NT2/D1 (cell line): ENCODE measurements at regions not wholly inside any gene's neighbourhood (a gene's known extent, or its start where the extent isn't known, plus 50 kb on each side); places are given as distances from the start of the nearest gene placed in this dataset.

Experiments
- DNase-seq: peaks from one replicate; pipeline ENCODE4 v3.0.0-alpha.2; 2011; ENCODE audit warnings: low read depth, low spot score
- H3K27me3 ChIP-seq: 2 replicates; pipeline ENCODE4 v1.6.0; 2011; ENCODE audit warnings: mild to moderate bottlenecking; ENCODE audit not compliant: insufficient read length, insufficient read depth
- H3K36me3 ChIP-seq: 2 replicates; pipeline ENCODE4 v1.6.1; 2011; ENCODE audit warnings: mild to moderate bottlenecking, low read length, mixed read lengths; ENCODE audit not compliant: insufficient read depth, insufficient read length
- H3K4me1 ChIP-seq: 2 replicates; pipeline ENCODE4 v1.5.1; 2011; ENCODE audit not compliant: insufficient read depth, insufficient read length
- H3K4me3 ChIP-seq: 2 replicates; pipeline ENCODE4 v1.5.1; 2011; ENCODE audit warnings: low read depth; ENCODE audit not compliant: insufficient read length
- H3K9ac ChIP-seq: 2 replicates; pipeline ENCODE4 v1.6.0; 2011; ENCODE audit warnings: low read depth; ENCODE audit not compliant: insufficient read length
- H3K9me3 ChIP-seq: 2 replicates; pipeline ENCODE4 v1.5.1; 2011; ENCODE audit warnings: mild to moderate bottlenecking, low read length; ENCODE audit not compliant: insufficient read depth
- SUZ12 ChIP-seq: IDR thresholded peaks from 2 replicates; pipeline ENCODE4 v1.6.1; 2011; ENCODE audit not compliant: insufficient read length, insufficient read depth; ENCODE audit errors: extremely low read depth
- YY1 ChIP-seq: IDR thresholded peaks from 2 replicates; pipeline ENCODE4 v1.6.1; 2011; ENCODE audit not compliant: insufficient read length, insufficient read depth
- ZNF274 ChIP-seq: IDR thresholded peaks from 2 replicates; pipeline ENCODE4 v1.6.1; 2011; ENCODE audit warnings: mild to moderate bottlenecking, low read depth, low read length

- no peak for DNase-seq
- no peaks in the 10 kb centered on the region for H3K27me3 ChIP-seq
- no peak for TF ChIP-seq SUZ12
- TF ChIP-seq ZNF274, result no peak
- no peak for TF ChIP-seq YY1
- H3K9me3 ChIP-seq, result no peaks in the 10 kb centered on the region
- H3K9ac ChIP-seq, result no peak overlapping the region
- H3K4me3 ChIP-seq, result no peak overlapping the region
- H3K4me1 ChIP-seq, result no peaks in the 10 kb centered on the region
- no peaks in the 10 kb centered on the region for H3K36me3 ChIP-seq
These were observed 395.1 kb downstream of the FBXO15 start for GRCh38 chr18:73752546-73752945.

DNA sequence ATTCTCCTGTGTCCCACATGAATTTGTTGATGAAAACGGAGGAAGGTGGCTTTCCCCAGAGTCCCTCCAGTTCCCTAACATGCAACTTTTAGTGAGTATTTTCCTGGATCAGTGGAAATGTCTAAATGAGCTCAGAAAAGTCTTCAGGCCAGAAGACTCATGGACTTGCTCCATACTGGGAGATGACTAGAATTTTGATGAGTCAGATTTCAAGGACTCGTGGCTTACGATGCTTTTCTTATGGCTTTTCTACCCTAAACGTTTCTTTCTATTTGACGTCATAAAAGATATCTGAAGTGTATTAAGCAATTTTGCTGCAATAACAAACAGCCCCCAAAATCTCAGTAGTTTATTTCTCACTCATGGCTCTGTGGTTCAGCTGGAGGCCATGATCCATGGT is 397.6 kb downstream of the FBXO15 start:
- DNase-seq, result no peak
- H3K9ac ChIP-seq, result no peak overlapping the region
- H3K4me1 ChIP-seq, result no peaks in the 10 kb centered on the region
- H3K27me3 ChIP-seq, result no peaks in the 10 kb centered on the region
- H3K36me3 ChIP-seq, result no peaks in the 10 kb centered on the region
- H3K9me3 ChIP-seq, result no peaks in the 10 kb centered on the region
- H3K4me3 ChIP-seq, result no peak overlapping the region
- no peak for TF ChIP-seq SUZ12
- no peak for TF ChIP-seq ZNF274
- no peak for TF ChIP-seq YY1

- H3K9me3 ChIP-seq, result no peaks in the 10 kb centered on the region
- no peak for DNase-seq
- no peaks in the 10 kb centered on the region for H3K27me3 ChIP-seq
- TF ChIP-seq SUZ12 (no peak), YY1 (no peak), ZNF274 (no peak)
- H3K36me3 ChIP-seq, result no peaks in the 10 kb centered on the region
- H3K4me1 ChIP-seq, result no peaks in the 10 kb centered on the region
- no peak overlapping the region for H3K9ac ChIP-seq
- no peak overlapping the region for H3K4me3 ChIP-seq
These were observed 398.3 kb downstream of the FBXO15 start for GRCh38 chr18:73749304-73749703.

GRCh38 chr18:73748731-73749130 is 398.9 kb downstream of the FBXO15 start:
- no peak for TF ChIP-seq YY1
- no peak for TF ChIP-seq SUZ12
- H3K4me3 ChIP-seq, result no peak overlapping the region
- no peak for DNase-seq
- H3K36me3 ChIP-seq, result no peaks in the 10 kb centered on the region
- H3K9me3 ChIP-seq, result no peaks in the 10 kb centered on the region
- H3K27me3 ChIP-seq, result no peaks in the 10 kb centered on the region
- H3K4me1 ChIP-seq, result no peaks in the 10 kb centered on the region
- no peak overlapping the region for H3K9ac ChIP-seq

- no peak overlapping the region for H3K9ac ChIP-seq
- H3K36me3 ChIP-seq, result no peaks in the 10 kb centered on the region
- H3K4me1 ChIP-seq, result no peaks in the 10 kb centered on the region
- no peak for TF ChIP-seq YY1
- TF ChIP-seq SUZ12, result no peak
- no peak for TF ChIP-seq ZNF274
- no peak overlapping the region for H3K4me3 ChIP-seq
- no peak for DNase-seq
- no peaks in the 10 kb centered on the region for H3K27me3 ChIP-seq
- no peaks in the 10 kb centered on the region for H3K9me3 ChIP-seq
These were observed 401.5 kb downstream of the FBXO15 start for GRCh38 chr18:73746101-73746500.

GRCh38 chr18:73742957-73743356 is 404.7 kb downstream of the FBXO15 start:
- Histone ChIP-seq H3K4me3 (no peak overlapping the region), H3K27me3 (no peaks in the 10 kb centered on the region), H3K4me1 (no peaks in the 10 kb centered on the region), H3K9me3 (no peaks in the 10 kb centered on the region), H3K36me3 (no peaks in the 10 kb centered on the region), H3K9ac (no peak overlapping the region)
- no peak for DNase-seq
- TF ChIP-seq ZNF274, result no peak
- TF ChIP-seq YY1, result no peak
- TF ChIP-seq SUZ12, result no peak

DNA sequence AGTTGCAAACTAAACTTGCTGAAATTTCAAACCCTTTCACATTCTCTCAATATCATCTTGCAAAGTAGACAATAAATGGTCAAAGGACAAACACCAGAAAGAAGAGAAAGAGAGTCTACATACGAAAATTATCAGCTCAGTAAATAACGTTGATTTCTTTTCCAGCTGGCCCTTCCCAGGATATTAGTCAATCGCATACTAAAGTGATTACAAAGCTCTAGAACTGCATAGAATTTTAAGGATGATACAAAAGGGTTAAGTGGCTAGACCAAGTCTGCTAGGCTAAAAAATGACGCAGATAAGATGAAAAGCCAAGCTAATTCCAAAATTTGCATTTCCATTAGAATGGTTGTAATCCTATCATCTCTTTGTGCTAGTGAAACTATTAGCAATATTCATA is 405.7 kb downstream of the FBXO15 start:
- Histone ChIP-seq H3K9me3 (no peaks in the 10 kb centered on the region), H3K4me1 (no peaks in the 10 kb centered on the region), H3K4me3 (no peak overlapping the region), H3K9ac (no peak overlapping the region), H3K36me3 (no peaks in the 10 kb centered on the region), H3K27me3 (no peaks in the 10 kb centered on the region)
- DNase-seq, result no peak
- TF ChIP-seq ZNF274 (no peak), YY1 (no peak), SUZ12 (no peak)

- no peak for DNase-seq
- no peaks in the 10 kb centered on the region for H3K36me3 ChIP-seq
- no peak overlapping the region for H3K4me3 ChIP-seq
- no peak overlapping the region for H3K9ac ChIP-seq
- TF ChIP-seq ZNF274 (no peak), SUZ12 (no peak), YY1 (no peak)
- H3K27me3 ChIP-seq, result no peaks in the 10 kb centered on the region
- H3K9me3 ChIP-seq, result no peaks in the 10 kb centered on the region
- H3K4me1 ChIP-seq, result no peaks in the 10 kb centered on the region
These were observed 408.5 kb downstream of the FBXO15 start for GRCh38 chr18:73739098-73739497.
